GM12864 (cell line): ENCODE measurements at regions not wholly inside any gene's neighbourhood (a gene's known extent, or its start where the extent isn't known, plus 50 kb on each side); places are given as distances from the start of the nearest gene placed in this dataset.

ENCODE experiments used
- DNase-seq: peaks from one replicate; pipeline ENCODE4 v3.0.0-alpha.2; 2011; ENCODE audit warnings: low read depth
- H3K4me3 ChIP-seq: 2 replicates; pipeline ENCODE4 v1.5.1; 2011; ENCODE audit warnings: mild to moderate bottlenecking, low read depth, low read length, control low read depth
- TF ChIP-seq, protein P1 (sequence below): IDR thresholded peaks from 2 replicates; pipeline ENCODE4 v1.5.1; 2011; ENCODE audit warnings: low read depth, mild to moderate bottlenecking, moderate library complexity, low read length, control low read depth, inconsistent platforms; ENCODE audit errors: missing control alignments

DNA sequence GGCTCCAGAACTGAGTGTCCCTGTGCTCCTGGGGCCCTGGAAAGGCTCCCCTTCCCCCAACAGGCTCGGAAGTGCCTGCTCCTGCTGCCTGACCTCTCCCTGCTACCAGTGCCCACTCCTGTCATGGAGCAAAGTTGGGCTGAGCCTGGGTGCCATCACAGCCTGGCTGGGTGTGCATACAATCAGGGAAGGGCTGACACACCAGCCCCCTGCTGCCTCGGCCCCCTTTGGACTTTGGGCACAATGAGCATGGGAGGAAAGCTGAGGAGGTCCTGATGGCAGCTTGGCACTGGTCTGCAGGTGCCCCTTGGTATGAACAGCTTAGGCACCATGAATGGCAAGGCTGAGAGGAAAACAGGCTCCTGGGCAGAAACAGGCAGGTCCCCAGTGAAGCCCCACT lies 405.0 kb downstream of the PID1 start:
- no peak for DNase-seq
- TF ChIP-seq, protein P1, sequence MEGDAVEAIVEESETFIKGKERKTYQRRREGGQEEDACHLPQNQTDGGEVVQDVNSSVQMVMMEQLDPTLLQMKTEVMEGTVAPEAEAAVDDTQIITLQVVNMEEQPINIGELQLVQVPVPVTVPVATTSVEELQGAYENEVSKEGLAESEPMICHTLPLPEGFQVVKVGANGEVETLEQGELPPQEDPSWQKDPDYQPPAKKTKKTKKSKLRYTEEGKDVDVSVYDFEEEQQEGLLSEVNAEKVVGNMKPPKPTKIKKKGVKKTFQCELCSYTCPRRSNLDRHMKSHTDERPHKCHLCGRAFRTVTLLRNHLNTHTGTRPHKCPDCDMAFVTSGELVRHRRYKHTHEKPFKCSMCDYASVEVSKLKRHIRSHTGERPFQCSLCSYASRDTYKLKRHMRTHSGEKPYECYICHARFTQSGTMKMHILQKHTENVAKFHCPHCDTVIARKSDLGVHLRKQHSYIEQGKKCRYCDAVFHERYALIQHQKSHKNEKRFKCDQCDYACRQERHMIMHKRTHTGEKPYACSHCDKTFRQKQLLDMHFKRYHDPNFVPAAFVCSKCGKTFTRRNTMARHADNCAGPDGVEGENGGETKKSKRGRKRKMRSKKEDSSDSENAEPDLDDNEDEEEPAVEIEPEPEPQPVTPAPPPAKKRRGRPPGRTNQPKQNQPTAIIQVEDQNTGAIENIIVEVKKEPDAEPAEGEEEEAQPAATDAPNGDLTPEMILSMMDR: no peak
- no peak overlapping the region for H3K4me3 ChIP-seq

DNA sequence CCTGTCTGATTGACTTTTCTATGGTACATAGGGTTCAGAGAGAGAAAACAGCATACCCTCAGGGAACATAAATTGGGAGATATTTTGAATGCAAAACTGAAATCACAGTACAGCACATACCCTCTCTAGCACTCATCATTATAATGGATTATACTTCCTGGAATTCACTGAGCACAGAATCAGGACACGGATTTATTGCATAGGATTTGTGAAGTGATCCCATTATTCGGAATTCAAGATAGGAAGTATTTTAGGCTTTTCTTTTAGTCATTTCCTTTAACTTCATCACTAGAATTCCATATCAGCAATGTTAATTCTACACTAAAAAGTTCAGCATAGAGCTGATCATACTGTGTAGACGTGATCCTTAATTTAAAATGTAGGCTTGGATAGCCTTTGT lies 407.0 kb downstream of the PID1 start:
- DNase-seq: no peak
- H3K4me3 ChIP-seq: no peak overlapping the region
- TF ChIP-seq, protein P1: no peak

DNA sequence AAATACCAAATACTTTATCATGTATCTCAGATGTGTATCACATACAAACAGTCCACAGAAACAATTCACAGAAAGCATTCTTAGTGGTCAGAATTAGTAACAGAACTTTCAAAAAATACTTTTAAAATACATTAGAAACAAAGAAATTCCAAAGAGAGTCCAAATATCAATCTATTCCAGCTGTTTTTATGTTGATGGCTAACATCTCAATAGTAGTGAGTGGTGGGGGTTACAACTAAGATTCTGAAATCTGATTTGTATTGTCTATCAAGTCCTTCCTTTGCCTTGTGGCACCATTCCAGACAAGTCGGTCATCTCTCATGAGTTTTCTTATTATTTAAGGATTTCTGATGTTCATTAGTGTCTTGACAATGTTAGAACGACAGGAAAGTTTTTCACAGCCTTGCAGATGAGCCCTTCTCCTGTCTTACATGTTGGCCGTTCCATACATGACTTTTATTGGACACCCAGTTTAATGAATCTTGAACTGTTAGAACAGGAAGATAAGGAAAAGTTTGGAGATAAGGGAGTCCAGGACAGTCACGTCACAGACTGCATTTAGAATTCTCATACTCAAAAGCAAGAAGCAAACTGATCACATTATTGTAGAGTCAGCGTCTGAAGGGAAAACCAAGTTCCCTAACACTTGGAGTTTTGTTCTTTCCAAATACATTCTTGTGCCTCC lies 410.3 kb downstream of the PID1 start:
- TF ChIP-seq, protein P1: no peak
- H3K4me3 ChIP-seq: no peak overlapping the region
- no peak for DNase-seq

DNA sequence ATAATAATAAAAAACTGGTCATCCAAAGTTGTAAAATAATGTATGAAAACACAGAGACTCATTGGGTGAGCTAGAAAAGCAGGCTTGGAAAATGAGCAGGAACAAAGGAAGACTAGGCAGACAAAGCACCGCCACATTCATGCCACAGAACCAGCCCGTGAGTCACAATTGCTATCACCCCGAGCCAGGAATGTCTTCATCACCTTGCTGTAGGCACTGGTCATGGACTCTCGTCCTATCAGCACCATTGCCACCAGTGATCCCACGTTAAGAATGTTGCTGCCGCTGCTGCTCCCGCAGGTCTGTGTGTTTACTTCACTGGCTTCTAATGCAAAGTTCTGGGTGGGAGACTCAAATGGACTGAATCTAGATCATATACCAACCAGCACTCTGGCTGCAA lies 417.9 kb downstream of the PID1 start:
- TF ChIP-seq, protein P1: no peak
- DNase-seq: no peak
- no peak overlapping the region for H3K4me3 ChIP-seq

DNA sequence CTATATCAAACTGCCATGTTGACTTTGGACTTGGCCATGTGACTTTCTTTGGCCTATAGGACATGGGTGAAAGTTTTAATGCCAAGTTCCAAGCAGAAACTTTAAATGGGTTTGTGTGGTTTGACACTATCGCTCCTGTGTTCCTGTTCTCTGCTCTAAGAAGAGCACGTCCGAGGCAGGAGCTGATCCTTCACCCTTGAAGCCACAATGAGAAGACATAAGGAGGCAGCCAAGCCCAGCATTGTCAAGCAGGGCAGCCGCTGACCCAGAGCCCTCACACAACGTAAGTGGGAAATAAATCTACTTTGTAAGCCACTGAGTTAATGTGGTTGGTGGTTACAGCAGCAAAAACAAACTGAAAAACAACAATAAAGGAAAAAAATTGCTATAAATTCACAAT lies 422.4 kb downstream of the PID1 start:
- H3K4me3 ChIP-seq: no peak overlapping the region
- no peak for DNase-seq
- TF ChIP-seq, protein P1: no peak

DNA sequence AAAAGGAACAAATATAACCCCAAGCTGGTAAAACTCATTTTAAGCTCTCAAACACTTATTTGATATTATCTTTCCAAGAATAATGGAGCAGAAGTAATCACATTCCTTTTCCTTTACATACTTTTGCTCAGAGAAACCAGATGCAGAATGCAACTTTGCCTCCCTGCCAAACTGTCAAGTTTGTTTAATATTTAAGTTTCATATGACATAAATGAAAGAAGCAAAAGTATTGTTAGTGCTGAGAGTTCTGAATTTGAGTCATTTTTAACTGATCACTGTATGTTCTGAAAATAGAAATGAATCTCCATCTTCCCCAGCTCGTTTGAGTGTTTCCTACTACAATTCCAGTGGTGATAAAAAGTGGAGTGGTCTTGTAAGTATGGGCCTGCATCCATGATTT lies 423.4 kb downstream of the PID1 start:
- H3K4me3 ChIP-seq: no peak overlapping the region
- DNase-seq: no peak
- TF ChIP-seq, protein P1: no peak

DNA sequence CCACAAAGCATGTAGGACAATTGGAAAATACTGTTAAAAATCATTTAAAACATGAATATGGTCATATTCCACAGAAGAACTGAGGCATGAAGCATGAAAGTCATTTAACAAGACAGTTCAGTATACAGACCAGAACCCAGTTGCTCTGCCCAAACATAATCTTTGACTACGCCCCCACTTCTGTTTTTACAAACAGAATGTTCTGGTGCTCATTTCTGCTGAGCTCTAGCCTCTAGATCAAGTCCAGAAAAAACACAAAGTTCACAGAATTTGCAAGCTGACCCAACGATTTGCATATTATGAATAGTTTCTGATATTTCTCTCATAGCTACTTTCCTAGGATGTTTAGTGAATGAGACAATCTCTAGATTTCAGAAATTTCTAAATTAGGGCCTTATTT lies 424.9 kb downstream of the PID1 start:
- no peak for DNase-seq
- TF ChIP-seq, protein P1: no peak
- H3K4me3 ChIP-seq: no peak overlapping the region
